Anterior cingulate cortex (tissue), 58 donors: ENCODE measurements at regions not wholly inside any gene's neighbourhood (a gene's known extent, or its start where the extent isn't known, plus 50 kb on each side); places are given as distances from the start of the nearest gene placed in this dataset.

ENCODE experiments used
- DNase-seq, 58 donors: peaks; one replicate each; lab custom pipeline; 2025; lab: John Stamatoyannopoulos, UW

DNA sequence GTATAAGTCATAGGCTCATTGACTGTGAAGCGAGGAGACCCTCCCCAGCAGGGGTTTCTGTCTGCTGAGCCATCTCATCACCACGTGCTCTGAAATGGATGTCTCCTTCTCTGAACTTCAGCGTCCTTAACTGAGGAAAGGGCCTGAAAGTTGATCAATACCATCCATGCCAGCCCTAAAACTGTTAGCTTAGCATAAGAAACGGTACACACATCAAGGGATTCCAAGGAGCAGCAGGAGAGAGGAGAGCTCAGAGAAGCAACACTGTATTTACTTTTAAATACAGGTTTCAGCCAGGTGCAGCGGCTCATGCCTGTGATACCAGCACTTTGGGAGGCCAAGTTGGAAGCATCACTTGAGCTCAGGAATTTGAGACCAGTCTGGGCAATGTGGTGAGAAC lies 248.9 kb upstream of the TNRC6C start:
- DNase-seq, result no peak

DNA sequence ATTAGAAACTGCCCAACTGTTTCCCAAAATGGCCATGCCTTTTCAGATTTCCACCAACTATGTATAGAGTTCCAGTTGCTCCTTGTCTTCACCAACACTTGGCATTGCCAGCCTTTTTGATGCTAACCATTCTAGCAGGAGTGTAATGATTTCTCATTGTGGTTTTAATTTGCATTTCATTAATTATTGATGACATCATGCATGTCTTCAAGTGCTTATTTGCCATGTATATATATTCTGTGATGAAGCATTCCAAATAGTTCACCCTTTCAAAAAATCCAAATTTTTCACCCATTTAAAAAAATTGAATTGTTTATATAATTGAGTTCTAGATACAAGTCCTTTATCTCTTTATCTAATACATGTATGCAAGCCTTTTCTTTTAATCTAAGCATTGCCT lies 245.9 kb upstream of the TNRC6C start:
- no peak for DNase-seq

DNA sequence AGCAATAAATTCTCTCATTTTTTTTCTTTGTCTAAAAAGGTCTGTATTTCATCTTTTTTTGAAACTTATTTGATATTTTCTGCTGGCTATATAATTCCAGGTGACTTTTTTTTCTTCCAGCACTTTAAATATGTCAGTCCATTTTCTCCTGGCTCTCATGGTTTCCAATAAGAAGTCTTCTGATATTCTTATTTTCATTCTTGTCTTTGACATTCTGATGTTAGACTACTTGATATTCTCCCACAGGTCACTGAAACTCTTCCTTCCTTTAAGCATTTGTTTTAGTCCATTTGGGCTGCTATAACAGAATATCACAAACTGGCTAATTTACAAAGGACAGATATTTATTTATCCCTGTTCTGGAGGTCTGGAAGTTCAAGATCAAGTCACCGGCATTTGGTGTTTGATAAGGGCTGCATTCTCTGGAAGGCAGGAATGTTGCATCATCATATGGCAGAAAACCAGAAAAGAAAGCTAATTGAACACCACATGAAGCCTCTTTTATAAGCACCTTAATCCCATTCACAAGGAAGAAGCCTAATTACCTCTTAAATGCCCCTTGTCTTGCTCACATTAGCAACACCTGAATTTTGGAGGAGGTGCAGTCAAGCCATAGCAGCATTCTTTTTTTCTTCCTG lies 242.1 kb upstream of the TNRC6C start:
- no peak for DNase-seq

GRCh38 chr17:77717941-77718668 lies 240.4 kb upstream of the TNRC6C start:
- no peak for DNase-seq

- DNase-seq, result no peak
Measured at GRCh38 chr17:77718669-77718961, 239.9 kb upstream of the TNRC6C start.

GRCh38 chr17:77719806-77720205 lies 238.7 kb upstream of the TNRC6C start:
- DNase-seq, result no peak

DNA sequence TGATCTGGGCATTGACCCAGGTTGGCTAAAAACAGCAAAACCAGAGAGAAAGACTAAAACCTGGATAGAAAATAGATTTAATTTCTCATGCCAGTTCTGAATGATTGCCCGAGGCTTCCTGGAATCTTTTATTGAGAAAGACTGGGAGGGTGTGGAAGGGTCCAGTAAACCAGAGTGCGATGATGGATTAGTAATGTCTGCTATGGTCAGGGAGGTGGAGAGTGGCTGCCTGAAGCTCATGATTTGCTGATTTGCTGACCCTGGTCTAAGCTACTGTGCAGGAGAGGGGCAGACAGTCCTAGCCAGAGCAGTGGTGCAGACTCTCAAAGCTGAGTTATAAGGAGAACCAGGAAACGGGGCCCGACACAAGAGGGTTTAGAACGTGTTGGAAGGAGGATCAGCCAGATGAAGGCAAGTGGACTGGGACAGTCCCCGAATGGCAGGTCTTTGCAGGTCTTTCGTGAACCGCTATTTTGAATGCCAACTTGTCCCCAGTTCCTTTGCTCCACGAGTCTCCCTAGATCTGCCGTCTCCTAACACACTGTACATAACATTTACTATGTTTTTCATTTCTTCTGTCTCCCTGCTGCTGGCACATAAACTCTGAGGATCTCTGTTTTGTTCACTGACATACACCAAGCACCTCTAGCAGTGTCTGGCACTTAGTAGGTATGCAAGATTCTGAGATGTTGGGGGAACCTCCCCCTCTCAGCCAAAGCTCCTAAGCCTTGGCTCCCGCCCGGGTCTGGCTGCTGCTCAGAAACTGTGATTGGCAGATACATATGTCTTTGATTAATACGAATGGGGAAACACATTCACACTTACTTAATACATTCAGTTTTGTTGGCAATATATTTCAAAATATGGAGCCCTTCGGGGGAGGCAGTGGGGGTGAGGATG lies 237.3 kb upstream of the TNRC6C start:
- DNase-seq, result no peak

- DNase-seq, result no peak
Measured at GRCh38 chr17:77721846-77722160, 236.7 kb upstream of the TNRC6C start.

- no peak for DNase-seq
Measured at GRCh38 chr17:77722366-77722765, 236.1 kb upstream of the TNRC6C start.

DNA sequence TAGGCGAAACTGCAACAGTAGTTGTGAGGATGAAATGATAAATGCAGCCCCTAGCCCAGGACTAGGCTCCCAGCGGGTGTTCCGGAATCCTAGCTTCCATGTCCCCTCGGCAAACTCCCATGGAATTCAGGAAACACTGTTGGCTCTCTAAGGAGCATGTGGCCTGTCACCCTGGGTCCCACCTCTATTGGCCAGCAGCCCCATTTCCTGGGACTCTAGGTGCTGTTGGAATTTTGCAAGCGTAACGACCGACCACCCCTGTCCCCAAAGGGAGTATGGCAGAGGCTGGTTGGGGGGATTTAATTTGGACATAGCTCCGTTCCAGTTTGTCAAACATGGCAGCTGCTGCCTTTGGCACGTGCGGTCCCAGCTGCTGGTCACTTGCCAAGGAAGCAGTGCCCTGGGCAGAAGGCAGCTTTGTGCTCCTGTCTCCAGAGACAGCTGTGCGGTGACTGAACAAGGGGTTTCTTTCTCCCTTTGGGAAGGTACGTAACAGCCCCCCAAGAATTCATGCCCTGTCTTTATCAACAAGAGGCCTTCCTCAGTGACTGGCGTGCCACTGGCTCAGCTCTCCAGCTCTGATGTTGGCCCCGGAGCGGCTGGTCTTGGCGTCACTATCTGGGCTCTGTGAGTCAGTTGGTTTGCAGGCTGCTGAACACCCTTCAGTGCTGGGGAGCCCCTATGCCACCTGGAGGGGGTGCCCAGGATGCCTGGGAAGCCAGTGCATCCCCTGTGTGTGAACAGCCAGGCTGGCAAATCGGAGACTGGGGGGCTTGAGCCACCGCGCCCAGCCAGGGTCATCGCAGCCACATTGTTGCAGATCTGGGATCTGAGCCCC lies 235.2 kb upstream of the TNRC6C start:
- peak in 37 of 58 donors; percentile 12 to 65 (median 34) for DNase-seq

- no peak for DNase-seq
Measured at GRCh38 chr17:77723909-77724875, 234.3 kb upstream of the TNRC6C start.

DNA sequence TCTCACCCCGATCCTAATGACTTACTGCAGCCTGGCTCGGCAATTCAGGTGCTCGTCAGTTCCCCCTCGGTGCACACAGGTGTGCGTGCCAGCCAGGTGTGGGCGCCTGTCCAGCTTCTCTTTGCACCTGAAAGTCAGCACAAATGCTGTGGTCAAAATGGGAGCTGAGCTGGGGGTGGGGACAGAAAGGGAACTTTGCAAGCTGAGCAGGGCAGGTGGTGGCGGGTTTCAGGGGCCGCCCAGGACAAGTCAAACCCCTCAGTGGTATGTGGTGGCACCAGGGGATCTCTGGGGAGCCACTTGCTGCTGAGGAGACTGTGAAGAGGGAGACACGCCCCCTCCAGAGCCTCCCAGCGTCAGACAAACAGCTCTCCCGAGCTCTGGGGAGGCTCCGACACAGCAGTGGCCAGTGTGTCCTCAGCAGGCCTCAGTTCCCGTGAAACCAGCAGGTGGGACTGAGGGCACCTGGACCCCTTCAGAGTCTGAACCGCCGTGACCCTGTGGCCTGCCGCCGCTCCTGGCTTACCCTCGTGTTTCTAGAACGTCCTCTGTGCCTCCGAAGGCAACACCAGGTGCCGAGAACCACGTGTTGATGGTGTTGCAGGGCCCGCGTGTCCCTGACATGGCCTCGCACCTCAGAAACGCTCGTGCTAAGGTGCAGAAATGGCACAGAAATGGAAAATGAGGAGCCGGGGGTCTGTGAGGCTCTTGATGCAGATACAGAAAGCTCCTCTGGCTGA lies 233.5 kb upstream of the TNRC6C start:
- no peak for DNase-seq

DNA sequence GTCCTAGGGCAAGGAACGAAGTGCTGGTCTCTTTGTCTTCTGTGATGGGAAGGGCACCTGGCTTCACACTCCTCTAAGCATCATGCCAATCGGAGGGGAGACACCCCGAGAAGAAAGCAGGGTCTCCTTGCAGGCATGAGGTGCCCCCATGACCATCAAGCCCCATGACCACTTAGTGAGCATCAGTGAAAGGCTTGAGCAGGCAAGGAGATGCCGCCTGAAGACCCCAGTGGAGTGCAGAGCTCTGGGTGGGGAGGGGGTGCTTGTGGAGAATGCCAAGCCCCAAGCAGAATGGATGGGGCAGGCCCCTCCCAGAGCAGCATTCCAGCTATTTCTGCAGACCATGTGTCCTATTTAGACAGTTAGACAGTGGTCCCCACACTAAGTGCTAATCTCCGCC lies 232.7 kb upstream of the TNRC6C start:
- no peak for DNase-seq

DNA sequence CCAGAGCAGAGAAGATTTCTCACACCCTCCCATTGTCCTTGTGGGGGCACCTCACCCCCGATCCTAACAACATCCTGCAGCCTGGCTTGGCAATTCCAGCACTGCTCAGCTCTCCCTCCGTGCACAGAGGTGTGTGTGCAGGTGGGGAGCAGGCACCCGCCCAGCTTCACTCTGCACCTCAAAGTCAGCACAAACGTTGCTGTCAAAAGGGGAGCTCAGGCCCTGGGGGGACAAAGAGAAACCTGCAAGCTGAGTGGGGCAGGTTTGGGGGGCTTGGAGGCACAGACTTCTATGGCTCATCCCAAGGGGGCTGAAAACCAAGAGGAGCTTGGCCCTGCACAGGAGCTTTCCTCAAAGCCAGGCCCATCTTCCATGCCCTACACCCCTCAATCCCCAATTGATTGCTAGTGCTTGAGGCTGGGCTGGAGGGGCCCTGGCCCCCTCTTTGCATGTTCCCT lies 231.9 kb upstream of the TNRC6C start:
- no peak for DNase-seq

- no peak for DNase-seq
Measured at GRCh38 chr17:77727037-77727615, 231.4 kb upstream of the TNRC6C start.

DNA sequence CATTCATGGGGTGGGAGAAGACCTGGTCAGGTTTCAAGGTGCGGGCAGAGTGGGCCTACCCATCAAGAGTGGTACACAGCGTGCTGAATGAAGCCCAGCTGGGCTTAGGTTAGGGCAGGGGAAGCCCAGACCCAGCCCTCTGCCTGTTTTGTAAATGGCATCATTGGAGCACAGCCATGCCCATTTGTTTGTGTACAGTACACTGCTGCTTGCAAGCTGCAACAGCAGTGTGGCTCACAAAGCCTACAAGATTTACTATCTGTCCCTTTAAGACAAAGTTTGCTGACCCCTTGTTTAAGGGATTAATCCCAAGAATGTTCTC lies 230.1 kb upstream of the TNRC6C start:
- DNase-seq, result no peak

GRCh38 chr17:77728871-77729270 lies 229.6 kb upstream of the TNRC6C start:
- DNase-seq, result no peak

- DNase-seq, result no peak
Measured at GRCh38 chr17:77729587-77729986, 228.9 kb upstream of the TNRC6C start.

DNA sequence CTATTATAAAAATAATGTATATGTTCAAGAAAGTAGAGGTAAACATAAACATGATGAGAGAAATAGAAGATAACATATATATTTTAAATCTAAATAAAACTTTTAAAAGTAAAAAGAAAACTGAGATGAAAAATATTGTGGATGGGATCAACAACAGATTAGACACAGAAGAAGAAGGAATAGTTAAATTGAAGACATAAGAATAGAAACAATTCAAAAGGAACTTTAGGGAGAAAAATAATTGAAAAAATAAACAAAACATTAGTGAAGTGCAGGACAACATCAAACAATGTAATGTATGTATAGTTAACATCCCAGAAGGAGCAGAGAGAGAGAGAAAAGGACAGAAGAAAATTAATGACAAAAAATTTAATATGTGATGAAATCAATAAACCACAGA lies 228.1 kb upstream of the TNRC6C start:
- DNase-seq, result no peak
